HG03469 (cell line): ENCODE measurements at regions not wholly inside any gene's neighbourhood (a gene's known extent, or its start where the extent isn't known, plus 50 kb on each side); places are given as distances from the start of the nearest gene placed in this dataset.

Experiments used
- ATAC-seq: cut with Tn5 transposase; IDR thresholded peaks from one replicate; pipeline ENCODE4 v1.9.1; 2021; ENCODE audit warnings: mild to moderate bottlenecking, moderate library complexity, moderate number of reproducible peaks; ENCODE audit not compliant: unreplicated experiment

DNA sequence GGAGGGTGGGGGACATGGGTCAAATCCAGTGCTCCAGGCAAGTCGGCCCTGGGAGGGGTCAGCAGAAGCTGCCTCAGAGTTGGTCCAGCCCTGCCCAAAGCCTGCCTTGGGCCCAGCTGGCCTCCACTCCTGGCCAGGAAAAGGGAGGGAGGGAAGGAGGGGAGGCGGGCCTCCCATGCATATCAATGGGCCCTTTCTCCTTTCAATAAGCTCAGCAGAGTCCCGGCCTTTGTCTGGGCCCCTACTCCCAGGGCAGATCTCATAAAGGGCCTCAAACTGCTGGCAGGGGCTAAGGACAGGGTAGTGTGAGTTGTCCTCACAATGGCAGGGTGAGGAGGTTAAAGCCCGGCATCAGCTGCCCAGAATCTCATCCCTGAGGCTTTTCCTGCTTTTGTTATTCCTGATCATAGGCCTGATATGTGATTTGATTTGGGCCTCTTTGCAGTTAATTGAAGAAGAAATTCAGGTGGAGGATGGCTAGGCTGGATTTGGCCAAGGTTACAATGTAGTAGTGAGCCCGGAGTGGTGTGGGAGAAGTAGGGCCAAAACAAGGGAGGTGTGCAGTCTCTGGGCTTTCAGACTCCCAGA lies 121.1 kb upstream of the ATP6AP2 start:
- no peak for ATAC-seq

DNA sequence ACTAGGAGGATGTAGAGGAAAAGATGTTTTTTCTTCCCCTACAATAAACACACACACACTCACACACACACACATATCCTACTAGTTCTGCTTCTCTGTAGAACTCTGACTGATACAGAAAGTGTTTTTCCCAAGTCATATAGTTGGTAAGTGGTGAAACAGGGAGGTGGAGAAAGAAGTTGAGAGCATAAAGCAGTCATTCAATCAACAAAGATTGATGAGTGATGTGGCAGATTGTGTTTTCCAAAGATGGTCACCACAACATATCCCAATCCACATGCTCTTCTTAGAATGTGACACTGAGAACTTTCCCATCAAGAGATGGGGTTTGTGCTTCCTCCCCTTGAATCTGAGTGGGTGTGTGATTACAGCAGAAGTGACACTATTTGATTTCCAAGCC lies 123.4 kb upstream of the ATP6AP2 start:
- ATAC-seq = no peak

DNA sequence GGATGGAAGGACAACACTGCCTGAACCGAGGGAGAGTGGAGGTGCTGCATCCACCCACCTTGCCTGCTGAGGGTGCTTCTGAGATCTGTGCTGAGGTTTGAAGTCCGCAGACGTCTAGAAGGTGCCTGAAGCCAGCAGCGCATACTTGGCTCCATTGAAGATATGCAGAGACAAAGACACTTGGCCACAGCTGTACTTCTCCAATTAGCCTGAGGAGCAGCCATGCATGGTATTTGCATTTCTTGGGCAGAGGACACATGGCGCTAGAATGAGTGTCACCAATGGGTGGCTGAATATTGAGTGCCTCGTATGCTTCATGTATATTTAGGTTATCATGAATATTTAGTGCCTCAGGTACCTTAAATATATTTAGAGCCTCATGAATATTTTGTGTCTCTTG lies 128.7 kb upstream of the ATP6AP2 start:
- ATAC-seq = no peak

DNA sequence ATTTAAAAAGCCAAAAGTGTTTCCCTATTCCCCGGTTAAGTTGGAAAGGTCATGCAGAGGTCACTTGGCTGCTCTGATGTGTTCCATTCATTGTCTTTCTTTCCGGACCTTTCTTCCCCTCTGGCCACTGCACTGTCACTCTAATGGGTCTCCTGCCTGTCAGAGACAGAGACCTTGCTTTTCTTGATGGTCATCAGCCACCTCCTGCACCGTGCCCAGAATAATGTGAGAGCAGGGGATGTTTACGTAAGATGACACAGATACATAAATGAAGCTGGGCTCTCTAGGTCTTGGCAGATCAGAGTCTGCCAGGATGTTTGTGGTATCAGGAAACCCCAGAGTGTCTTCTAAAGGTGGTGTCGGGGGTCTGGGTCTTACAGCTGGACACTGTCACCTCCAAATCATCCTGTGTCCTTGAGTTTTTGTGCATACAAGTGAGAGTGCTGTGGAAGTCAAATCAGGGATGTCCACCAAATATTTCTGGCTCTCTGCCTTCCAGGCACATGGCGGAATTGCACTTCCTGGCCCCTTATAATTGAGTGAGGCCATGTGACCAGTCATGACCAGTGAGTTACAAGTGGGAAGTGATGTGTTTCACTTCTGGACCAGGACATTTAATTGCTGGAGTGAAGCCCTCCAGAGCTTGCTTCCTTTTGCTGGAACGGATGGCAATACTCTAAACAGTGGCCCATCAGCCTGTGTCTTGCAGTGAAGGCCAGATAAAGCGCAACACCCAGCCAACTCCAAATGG lies 130.6 kb upstream of the ATP6AP2 start:
- no peak for ATAC-seq

DNA sequence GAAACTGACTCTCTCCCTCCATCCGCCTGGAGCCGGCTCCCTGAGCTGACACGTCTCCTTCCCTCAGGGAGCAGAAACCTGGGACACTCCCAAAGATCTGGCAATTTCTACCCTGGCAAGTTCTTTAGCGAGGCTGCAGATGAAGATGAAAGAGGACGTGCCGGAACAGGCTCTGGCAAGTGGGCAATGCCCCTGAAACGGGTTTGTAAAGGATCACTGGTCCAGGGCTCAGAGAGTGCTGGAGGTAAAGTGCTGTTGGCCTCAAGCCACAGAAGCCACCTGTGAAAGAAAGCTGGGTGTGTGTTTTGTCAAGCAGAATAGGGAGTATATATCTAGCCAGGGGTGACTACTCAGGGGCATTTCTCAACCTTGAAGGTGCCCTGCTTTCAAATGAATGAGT lies 131.4 kb upstream of the ATP6AP2 start:
- ATAC-seq = no peak

DNA sequence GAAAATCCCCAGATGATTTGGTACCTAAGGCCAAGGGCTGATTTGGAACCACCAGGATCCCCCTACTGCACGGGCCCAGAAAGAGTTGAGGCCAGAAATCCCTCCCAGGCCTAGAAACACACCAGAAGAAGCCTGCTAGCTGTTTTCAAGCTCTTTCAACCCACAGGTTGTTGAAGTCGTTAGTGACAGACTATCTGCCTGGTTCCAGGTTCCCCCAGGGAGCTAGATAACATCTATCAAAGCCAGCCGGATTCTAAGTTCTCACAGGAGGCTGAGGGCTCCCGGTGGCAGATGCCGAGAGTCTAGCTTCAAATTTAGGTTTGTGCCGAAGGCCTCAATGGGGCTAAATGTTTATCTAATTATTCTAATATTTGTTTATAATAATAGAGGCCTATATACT lies 132.0 kb upstream of the ATP6AP2 start:
- ATAC-seq = no peak

DNA sequence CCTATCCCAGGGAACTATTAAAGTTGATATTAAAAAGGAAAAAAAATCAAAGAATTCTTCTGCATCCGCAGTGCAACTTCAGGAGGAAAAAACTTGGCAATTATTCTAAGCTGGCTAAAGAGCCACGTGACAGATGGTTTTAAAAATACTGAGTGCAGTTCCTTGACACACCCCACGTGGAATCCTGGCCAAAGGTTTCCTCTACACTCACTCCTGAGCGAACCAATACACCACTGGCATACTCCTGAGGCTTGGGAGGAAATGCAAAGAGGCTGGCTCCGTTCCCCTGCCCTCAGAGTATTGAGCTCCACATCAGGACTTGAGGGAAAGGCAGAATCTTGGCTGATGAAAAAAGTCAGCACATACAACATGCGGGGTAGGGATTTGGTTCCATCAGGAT lies 133.8 kb upstream of the ATP6AP2 start:
- no peak for ATAC-seq

DNA sequence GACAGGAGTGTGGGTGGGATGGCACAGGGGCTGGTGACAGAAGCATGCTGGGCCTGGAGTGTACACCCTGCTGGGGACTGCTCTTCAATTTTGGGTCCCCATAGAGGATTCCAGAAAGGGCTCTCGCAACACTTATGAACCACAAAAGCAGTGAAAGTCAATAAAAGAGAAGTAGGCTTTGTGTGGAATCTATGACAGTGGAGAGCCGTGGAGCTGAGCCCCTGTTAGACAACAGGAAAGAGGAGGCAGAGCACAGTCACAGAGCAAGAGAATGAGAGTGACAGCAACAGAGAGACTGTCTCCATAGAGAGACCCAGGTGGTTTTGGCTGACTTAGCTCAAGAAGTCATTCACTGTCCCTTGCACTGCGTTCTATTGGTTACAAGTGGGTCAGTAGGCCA lies 135.1 kb upstream of the ATP6AP2 start:
- no peak for ATAC-seq

DNA sequence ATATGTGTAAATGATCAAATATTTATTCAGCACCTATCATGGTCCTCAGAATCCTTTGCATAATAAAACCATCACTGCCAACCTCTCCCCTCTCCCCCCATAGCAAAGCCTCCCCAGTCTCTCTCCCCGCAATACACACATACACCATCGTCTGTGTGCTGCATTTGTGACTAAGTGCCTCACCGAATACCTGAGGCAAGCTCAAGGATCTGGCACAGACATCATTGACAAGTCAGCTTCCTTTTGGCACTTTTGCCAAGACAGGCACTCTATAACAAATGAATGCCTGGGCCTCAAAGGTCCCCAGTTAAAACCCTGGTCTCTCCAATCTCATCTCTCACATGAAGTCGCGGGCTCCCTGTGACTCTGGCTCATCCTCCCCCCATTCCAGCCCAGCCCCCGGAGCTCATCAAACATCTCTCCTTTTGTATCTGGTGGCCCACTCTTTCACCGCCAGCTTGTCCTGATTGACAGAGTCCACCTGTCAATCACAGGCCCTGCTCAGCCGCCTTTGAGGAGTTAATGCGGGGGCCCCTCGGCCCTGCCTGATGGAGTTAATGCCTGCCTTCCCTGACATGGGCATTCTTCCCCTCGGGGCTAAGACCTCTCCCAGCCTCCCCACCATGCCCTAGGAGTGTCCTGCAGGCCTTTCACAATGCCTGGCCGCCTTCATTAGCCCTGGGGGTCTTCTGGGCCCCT lies 135.8 kb upstream of the ATP6AP2 start:
- no peak for ATAC-seq

DNA sequence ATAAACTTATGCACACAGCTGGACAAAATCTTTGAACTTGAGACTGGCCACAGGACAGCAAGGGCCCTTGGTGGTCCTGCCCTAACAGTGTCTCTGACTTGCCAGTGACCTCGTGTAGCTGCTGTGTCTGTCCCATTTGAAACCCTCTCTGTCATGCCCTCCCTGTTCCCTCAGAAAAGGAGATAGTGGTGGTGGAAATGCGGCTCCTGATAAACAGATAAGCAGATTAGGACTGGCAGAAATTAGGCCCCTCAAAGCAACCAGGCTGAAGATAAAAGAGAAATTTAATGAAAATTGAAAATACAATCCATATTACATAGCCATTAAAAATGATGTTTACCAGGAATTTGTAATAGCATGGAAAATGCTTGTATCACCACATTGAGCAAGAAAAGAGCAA lies 136.6 kb upstream of the ATP6AP2 start:
- no peak for ATAC-seq

DNA sequence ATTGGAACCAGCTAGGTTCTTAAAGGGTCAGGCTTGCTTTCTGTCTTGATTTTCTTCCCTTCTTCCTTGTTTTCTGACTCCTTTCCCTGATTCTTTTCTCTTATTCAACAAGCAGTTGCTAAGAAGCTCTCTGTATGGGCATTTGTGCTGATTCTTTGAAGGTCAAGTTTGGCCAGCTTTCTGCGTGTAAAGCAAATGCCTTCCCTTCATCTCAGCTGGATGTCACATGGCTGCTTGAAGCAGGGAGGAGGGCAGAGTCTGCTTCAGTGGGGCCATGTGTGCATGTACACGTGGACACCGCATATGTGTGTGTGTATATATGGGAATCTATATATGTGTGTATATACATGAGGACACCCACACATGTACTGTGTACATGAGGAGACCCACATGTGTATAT lies 139.9 kb upstream of the ATP6AP2 start:
- no peak for ATAC-seq

DNA sequence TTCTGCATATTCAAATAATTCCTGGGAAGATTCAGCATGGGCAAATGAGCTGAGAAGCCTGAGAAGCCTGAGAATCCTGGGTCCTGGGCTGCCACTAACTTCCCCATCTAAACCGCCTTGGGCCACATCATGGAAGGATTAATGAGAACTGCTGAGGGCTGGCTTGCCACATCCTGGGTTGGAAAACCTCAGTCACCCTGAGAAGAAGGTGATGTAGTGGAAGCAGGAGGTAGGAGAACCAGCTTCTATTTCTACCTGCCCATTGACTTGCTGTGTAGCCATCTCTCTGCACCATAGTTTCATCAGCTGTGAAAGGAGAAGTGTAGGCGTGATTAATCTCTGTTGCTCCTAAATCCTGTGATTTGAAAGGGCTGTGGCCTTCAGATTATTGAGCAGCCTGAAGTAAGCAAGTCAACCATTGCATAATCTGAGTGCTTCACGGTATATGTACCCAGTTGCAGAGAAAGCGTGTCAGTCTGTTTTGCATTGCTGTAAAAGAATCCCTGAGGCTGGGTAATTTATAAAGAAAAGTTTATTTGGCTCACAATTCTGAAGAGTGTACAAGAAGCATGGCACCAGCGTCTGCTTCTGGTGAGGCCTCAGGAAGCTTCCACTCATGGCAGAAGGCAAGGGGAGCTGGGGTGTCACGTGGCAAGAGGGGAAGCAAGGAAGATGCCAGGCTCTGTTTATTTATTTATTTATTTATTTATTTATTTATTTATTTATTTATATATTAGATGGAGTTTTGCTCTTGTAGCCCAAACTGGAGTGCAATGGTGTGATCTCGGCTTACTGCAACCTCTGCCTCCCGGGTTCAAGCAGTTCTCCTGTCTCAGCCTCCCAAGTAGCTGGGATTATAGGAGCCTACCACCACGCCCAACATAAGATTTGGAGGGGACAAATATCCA lies 140.9 kb upstream of the ATP6AP2 start:
- no peak for ATAC-seq

DNA sequence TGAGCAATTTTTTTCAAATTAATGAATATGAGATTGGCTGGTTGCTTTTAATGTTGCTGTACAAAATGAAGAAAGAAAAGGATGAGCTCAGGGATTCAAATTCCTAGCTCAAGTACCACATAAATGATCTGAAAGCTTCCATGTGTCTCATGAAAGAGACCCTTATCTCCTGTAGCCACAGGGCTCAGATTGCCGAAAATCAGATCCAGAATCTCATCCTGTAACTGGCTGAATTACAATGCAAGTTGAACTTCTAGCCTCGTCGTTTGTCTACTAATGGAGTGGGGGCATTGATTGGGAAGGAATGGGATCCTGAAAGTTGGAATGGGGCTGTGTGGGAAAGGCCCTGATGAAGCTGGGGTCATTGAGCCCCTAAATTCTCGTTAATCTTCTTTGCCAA lies 143.4 kb upstream of the ATP6AP2 start:
- ATAC-seq = no peak

DNA sequence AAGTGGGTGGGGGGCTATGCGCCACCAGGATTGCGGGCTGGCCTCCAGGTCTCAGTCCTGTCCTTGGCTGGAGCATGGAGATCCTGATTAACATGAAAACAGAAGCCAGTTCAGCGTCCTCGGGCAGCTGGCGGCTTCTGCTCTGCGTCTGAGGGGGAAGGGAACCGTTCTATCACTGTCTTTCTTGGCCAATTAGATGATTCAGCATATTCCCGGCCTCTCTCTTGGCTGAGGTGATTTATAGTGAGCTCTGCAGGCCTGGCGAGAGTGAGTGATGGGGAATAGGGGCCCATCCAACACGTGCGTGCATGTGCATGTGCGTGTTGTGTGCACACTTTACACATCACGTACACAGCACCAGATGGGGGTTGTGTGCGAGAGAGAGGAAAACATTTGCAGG lies 145.8 kb upstream of the ATP6AP2 start:
- ATAC-seq = no peak

DNA sequence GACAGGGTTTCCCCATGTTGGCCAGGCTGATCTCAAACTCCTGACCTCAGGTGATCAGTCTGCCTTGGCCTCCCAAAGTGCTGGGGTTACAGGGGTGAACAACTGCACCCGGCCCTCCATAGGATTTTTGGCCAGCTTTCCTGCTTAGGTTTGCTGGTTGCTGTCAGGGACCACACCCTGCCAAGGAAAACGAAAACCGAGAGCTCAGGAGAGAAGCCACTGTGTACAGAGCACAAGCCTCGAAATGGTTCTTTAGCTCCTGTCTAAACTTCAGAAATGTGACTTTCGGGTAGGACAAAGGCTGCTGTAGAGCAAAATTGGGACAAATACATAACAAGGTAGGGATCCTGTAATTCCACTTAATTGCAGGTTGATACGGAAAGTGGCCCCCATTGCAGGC lies 146.3 kb upstream of the ATP6AP2 start:
- no peak for ATAC-seq

DNA sequence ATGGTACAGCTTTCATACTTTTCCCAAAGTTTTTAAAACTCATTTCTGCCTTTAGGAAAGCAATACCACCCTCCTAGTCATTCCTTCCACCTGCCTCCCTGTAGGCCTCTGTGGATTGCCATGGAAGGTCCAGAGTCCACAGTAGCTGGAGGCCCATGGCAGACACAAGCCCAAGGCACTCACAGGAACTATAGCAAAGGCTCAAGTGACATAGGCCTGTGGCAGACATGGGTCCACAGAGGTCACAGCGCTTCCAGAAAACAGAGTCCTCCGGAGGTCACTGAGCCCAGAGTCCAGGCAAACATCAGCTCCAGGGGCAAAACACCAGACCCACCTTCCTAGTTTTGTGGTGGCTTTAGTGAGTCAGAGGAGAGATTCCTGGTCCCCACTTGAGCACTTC lies 147.6 kb upstream of the ATP6AP2 start:
- ATAC-seq = no peak

DNA sequence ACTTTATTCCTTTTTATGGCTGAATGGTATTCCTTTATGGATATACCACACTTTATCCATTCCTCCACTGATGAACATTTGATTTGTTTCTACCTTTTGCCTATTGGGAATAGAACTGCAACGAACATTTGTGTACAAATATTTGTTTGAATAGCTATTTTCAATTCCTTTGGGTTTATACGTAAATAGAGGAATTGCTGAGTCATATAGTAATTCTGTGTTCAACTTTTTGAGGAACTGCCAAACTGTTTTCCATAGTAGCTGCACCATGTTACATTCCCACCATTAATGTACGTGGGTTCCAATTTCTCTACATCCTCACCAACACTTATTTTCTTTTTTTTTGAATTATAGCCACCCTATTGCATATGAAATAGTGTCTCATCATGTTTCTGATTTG lies 156.5 kb upstream of the ATP6AP2 start:
- ATAC-seq = no peak

DNA sequence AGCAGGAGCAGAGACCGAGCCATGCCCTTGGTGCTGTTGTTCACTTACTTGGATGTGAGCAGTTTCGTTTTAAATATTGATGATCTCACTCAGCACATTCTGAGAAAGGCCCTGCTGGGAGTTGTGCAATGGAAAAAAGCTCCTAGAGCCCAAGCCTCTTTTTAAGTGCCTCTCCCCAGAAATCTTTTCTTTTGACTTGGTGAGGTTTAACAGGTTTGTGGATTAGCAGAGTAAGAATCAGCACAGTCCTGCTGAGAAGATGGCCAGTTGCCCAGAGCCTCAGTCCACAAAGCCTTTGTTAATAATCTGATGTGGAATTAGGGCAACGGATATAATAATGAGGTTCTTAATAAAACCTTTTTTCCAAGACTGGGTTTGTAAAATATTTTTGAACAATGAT lies 157.5 kb upstream of the ATP6AP2 start:
- ATAC-seq = no peak

DNA sequence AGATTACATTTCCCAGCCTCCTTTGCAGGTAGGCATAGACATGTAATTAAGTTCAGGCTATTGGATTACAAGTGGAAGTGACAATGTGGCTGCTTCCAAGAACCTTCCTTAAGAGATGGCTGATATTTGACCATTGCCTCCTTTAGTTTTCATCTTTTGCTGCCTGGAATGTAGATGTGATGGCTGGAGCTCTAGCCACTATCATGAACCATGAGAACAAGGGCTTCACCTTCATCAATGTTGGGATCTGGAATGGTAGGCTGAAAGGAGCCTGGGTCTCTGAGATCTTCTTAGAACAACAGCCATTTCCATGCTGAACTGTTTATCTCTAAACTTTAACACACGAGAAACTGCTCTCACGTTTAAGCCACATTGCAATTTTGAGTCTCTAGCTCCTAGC lies 158.7 kb upstream of the ATP6AP2 start:
- no peak for ATAC-seq

DNA sequence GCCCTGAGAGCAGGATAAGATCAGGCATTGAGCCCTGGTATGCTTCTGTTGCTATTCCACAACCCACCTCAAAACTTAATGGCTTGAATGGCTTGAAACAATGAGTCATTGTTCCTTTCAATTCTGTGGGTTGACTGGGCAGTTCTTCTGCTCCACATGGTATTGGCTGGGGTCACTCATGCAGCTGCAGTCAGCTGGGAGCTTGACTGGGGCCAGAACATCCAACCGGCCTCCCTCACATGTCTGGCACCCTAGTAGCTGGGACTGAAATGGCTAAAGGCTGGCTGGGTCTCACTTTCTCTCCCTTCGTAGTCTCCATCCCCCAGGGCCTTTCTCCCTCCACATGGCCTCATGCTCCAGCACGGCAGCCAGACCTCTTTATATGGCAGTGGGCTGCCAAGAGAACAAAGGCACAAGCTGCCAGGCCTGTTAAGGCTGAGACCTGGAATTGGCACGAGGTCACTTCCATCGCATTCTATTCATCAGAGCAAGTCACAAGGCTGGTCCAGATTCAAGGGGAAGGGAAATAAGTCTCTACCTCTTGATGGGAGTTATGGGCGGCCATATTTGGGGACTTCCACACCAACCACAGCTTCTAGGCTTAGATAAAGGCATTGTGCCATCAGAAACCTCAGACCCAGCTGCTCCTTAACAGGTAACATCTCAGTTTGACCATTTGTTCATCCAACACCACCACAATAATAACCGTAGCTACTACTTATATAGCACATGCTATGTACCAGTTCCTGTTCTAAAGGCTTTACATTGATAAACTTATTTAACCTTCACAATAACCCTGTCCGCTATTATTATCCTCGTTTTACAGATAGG lies 159.7 kb upstream of the ATP6AP2 start:
- no peak for ATAC-seq

DNA sequence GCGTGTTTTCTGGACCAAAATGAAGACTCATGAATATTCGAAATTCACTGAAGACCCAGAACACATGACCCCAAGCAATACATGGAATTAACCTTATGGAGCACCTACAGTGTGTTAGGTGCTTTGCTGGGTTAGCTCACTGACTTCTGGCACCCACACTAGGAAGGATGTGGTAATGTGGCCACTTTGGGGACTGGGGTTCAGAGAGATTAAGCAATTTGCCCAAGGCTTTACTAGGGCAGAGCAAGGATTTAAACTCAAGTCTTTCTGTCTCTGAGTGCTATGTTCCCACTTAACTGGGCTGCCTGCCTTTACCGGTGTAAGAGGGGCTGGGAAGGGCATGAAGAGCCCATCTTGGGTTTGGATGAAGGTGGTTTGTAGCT lies 162.0 kb upstream of the ATP6AP2 start:
- no peak for ATAC-seq
